Sciatic nerve (tissue), 2 donors: ENCODE measurements at regions not wholly inside any gene's neighbourhood (a gene's known extent, or its start where the extent isn't known, plus 50 kb on each side); places are given as distances from the start of the nearest gene placed in this dataset.
"Not testable (repeated sequence)": the region's sequence is repeated elsewhere in the genome, so short reads cannot be mapped to it uniquely, and the experiment has no call there.

Source experiments
- ATAC-seq: fragments of 200-7000 bp; cut with Tn5 transposase; one replicate; pipeline ENCODE4 v1.9.1; 2020; ENCODE audit warnings: mild to moderate bottlenecking, moderate library complexity
- DNase-seq: peaks from one replicate; pipeline ENCODE4 v3.0.0-alpha.2; 2020; ENCODE audit warnings: low spot score
- intact Hi-C: fragments of 100-400 bp; cut with DNase I; formaldehyde crosslinking; loops from one replicate; pipeline ENCODE4 v1.14.2; 2022
- donor health status: DM: no; HTN: no; CAD: no.
- donor health status: DM: no; HTN: no; CAD: no.

DNA sequence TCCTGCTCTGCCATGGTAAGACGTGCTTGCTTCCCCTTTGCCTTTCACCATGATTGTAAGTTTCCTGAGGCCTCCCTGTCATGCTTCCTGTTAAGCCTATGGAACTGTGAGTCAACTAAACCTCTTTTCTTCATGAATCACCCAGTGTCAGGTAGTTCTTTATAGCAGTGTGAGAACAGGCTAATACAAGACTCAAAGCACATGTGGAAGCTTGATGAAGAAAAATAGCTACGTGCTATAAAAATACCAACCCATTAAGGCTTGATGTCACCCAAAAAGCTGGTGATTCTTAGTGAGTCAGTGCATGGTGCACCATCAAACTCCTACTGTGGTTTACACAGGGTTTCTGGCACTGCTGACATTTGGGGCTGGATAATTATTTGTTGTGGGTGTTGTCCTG, 332.2 kb downstream of the TMEM167A start:
- intact Hi-C loops = no loop called here
- no peak for DNase-seq
- no peak for ATAC-seq

DNA sequence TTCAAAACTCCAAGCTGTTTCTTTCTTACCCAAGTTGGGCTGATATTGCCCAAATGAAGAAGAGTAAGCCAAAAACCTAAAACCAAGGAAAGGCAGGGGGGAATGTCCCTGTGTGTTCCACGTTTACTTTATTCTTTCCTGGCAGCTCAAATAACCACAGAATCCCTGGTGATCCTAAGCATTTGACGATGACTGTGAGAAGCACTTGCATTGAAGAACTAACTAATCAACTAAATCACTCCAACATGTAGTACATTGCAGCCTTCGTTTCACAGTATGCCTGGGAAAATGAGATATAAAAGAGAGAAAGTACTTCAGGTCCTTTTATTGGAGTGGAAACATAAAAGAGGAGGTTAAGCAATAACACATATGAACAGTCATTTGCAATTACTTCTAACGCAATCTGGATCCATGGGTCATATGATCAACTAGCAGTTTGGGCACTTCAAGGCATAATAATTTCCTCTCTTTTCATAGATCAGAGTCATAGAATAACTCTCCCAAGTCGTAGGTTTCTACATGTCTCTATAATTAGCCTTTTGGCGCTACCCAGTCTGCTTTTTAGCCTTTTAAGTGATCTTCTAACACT, 338.4 kb downstream of the TMEM167A start:
- ATAC-seq = peak; percentile 10
- no peak for DNase-seq
- intact Hi-C loops = no loop called here

DNA sequence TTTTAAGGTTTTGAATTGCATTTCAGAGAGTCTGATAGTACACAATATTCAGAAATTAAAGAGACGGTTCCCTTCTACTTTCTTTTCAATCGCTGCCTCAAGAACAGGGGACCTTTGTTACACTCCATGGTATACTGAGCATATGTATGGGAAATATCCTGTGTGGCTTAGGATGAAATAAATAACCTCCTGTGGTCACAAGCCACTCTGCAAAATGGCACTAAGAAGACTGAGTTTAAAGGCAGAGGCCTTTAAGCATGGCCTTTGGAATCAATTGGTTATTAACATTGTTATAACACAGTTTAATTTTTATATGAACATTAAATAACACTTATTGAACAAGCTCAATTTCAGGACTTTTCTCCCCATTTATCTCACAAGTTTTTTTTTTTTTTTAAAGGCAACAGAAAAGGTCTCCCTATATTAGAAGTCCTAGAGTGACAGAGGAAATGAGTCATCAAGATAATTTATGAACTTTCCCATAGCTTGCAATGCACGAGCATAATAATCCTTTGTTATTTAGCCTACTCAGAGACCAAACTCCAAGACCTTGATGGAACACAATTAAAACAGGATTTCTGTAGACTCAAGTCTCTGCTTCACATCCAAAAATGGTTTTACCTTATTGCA, 341.9 kb downstream of the TMEM167A start:
- intact Hi-C loops = no loop called here
- DNase-seq = no peak
- no peak for ATAC-seq

DNA sequence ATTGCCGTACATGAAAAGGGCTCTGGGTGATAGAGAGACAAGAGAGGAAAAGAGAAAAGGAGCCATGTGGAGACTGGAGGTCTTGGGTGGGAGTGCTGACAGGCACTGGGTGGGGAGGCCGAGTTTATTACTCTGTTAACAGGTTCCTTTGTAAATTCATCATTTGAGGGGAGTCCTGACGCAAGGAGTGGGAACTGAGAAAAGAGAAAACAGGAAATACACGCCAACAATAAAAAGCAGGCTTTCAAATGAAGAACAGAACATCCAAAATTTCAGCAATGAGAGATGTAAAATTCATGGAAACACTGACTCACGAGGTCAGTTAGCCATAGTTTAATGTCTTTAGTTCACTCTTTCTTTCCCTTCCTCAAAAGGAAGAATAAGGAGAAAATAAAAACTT, 342.8 kb downstream of the TMEM167A start:
- intact Hi-C loops = no loop called here
- no peak for ATAC-seq
- DNase-seq = no peak

- peak; percentile 51 for ATAC-seq
- no peak for DNase-seq
- intact Hi-C loops = no loop called here
Observed at GRCh38 chr5:82730913-82731312, 346.3 kb downstream of the TMEM167A start.

GRCh38 chr5:82728926-82729702, 348.1 kb downstream of the TMEM167A start:
- intact Hi-C loops = no loop called here
- peak; percentile 54 for ATAC-seq

GRCh38 chr5:82723168-82723567, 354.0 kb downstream of the TMEM167A start:
- no peak for ATAC-seq
- no peak for DNase-seq
- intact Hi-C loops = no loop called here

More at GRCh38 chr5:82728926-82729702, 348.1 kb downstream of the TMEM167A start:
- DNase-seq = no peak

- ATAC-seq = no peak
- no peak for DNase-seq
- intact Hi-C loops = no loop called here
Observed at GRCh38 chr5:82721087-82721410, 356.1 kb downstream of the TMEM167A start.

DNA sequence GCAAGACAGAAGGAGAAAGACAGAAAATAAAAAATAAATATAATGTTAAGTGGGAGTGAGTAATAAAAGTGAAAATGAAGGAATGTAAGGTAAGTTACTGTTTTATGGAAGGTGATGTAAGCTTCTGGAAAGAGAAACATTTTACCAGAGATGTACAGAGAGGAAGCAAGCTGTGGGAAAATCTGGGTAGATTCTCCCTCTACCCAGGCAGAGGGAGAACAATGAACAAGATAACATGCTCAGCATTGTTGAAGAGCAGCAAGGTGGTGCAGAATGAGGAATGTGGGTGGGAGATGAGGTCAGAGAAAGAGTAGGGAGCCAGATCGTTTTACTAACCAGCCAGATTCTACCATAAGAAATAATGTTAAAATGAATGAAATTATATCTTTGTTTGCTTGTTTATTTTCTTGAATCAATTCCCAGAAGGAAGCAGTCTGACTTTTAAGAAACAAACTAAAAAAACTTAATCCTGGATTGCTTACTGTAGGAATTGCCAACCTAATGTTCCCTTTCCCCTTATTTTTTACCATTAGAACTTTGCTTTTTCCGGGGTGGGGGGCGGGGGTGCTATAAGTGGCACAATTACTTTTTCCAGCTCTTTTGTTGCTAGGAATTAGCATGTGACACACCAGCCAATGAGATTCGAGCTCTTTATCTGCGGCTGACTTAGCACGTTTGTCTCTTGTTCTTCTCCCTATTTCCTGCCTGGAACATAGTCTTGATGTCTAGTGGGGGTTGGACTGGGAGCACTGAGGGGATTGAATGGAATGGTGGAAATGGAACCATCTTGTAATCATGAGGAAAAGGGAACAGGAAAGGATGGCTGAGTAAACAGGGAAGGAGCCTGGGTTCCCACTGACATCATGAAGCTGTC, 356.7 kb downstream of the TMEM167A start:
- DNase-seq (no peak), ATAC-seq (no peak)
- intact Hi-C loops = no loop called here

- DNase-seq (no peak), ATAC-seq (no peak)
- intact Hi-C loops = no loop called here
Observed at GRCh38 chr5:82719368-82719767, 357.8 kb downstream of the TMEM167A start.

DNA sequence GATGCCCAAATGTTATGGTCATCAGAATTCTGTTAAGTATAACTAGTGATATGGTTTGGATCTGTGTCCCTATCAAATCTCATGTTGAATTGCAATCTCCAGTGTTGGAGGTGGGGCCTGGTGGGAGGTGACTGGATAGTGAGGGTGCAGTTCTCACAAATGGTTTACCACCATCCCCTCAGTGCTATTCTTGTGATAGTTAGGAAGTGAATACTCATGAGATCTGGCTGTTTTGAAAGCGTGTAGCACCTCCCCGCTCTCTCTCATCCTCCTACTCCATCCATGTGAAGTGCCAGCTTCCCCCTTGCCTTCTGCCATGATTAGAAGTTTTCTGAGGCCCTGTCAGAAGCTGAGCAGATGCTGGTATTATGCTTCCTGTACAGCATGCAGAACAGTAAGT, 359.5 kb downstream of the TMEM167A start:
- DNase-seq (no peak), ATAC-seq (no peak)
- intact Hi-C loops = no loop called here

DNA sequence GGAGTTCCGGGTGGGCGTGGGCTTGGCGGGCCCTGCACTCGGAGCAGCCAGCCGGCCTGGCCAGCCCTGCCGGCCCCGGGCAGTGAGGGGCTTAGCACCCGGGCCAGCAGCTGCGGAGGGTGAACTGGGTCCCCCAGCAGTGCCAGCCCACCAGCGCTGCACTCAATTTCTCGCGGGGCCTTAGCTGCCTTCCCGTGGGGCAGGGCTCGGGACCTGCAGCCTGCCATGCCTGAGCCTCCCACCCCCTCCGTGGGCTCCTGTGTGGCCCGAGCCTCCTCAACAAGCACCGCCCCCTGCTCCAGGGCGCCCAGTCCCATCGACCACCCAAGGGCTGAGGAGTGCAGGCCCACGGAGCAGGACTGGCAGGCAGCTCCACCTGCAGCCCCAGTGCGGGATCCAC, 362.5 kb downstream of the TMEM167A start:
- ATAC-seq, DNase-seq, intact Hi-C loops: not testable (repeated sequence)

- intact Hi-C loops = no loop called here
- ATAC-seq (no peak), DNase-seq (no peak)
Observed at GRCh38 chr5:82713811-82714210, 363.4 kb downstream of the TMEM167A start.

DNA sequence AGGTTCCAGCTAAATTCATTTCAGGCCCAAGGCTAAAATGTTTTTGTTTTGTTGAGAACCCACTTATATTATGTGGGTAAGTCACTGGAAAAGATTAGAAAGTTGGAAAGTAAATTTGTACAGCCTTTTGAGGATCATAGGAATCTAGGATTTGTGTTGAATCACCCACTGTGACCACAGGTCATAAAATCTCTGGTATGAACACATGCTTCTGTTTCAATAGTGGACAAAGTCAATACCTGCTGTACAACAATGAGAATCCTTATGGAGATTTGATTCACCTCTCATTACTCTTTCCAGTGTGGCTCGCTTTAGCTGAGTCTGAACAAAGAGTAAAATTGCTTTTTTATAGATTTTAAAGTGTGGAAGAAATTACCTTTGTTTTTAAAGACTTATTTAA, 369.5 kb downstream of the TMEM167A start:
- intact Hi-C loops = no loop called here
- ATAC-seq = no peak
- DNase-seq = no peak

DNA sequence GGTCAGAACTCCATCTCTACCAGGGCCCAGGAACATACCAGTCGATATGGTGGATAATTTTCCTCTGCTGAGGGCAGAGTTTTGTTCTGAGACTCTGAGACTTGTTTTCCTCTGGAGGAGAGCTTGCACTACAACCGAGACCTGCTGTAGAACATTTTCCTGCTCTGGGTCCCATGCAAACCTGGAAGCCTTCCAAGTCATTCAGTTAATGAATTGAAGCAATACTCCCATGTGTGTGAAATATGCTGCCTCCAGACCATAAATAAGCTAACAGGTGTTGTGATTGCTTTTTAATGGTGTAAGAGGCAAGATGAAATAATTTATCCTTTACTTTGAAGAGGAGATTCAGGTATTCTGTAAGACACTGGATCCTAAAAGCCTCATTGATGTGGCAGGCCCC, 372.8 kb downstream of the TMEM167A start:
- ATAC-seq (no peak), DNase-seq (no peak)
- intact Hi-C loops = no loop called here

DNA sequence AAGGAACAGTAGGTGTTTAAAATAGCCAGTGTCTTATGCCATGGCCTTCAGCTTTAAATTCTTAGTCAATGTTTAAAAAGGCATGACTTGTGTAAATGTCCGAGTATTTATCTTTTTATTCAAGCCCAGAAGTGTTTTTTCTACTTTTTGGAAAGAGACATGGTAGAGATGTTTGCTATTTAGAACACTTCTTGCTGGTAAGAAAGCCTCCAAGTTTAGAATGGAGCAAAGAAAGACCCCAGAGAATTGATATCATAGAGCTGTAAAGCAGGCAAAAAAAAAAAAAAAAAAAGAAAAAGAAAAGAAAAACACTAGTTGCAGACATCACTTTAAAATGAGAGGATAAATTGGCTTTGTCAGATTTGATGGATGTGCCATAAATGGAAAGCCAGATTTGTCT, 375.1 kb downstream of the TMEM167A start:
- intact Hi-C loops = no loop called here
- no peak for ATAC-seq
- DNase-seq = no peak

DNA sequence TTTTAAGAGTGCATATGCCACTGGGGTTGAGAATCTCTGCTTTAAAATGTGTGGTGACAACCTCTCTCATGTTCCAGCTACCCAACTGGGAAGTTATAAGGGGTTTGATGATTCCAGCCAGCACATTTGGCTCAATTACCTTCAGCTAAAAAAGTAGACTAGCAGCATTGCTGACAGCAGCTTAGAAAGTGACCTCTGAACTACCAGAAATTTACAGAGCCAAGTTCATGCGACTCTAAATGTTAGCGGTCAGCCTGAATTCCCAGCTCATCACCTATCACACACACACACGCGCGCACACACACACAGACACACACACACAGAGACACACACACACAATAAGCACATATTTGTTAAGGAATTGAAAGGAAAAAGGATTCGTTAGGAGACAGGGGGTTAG, 377.5 kb downstream of the TMEM167A start:
- ATAC-seq (no peak), DNase-seq (no peak)
- intact Hi-C loops = no loop called here

DNA sequence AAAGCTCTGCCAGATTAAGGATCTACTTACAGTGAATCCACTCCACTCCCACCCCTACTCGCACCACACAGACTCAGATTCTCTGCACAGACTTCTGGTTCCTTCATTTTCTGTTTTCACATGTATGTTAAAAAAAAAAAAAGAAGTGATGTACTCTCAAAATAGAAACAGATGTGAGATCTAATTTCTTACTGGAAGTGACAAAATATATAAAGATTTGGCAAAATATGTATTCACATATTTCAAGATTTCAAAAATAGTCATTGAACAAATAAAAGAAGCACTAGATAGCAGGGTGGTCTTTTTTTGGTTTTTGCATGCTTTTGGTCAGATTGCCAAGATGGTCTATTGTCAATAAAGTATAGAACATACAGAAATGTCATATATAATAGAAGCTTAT, 379.2 kb downstream of the TMEM167A start:
- no peak for ATAC-seq
- intact Hi-C loops = no loop called here
- no peak for DNase-seq

- DNase-seq (no peak), ATAC-seq (no peak)
- intact Hi-C loops = no loop called here
Observed at GRCh38 chr5:82694711-82695285, 382.4 kb downstream of the TMEM167A start.
